ENCODE measurements at regions not wholly inside any gene's neighbourhood (a gene's known extent, or its start where the extent isn't known, plus 50 kb on each side); places are given as distances from the start of the nearest gene placed in this dataset.

- no peak overlapping the region for H3K27ac Mint-ChIP-seq
- TF ChIP-seq CTCF (IDR thresholded peaks at IDR 0.05) = no peak
- DNase-seq = no peak
- H3K9me3 Mint-ChIP-seq = peaks cover 8% of the 10 kb centered on the region
- no peak overlapping the region for H3K4me3 Mint-ChIP-seq
- no peaks in the 10 kb centered on the region for H3K36me3 Mint-ChIP-seq (ENCODE audit: low read depth)
- no peaks in the 10 kb centered on the region for H3K4me1 Mint-ChIP-seq (ENCODE audit: low read depth)
- peaks cover 2% of the 10 kb centered on the region; the same call in 1 of the 2 replicates for H3K27me3 Mint-ChIP-seq (ENCODE audit: insufficient read depth)
Measured at GRCh38 chrX:5586726-5587125, 641.9 kb downstream of the NLGN4X start.

- TF ChIP-seq CTCF (IDR thresholded peaks at IDR 0.05) = no peak
- H3K36me3 Mint-ChIP-seq (ENCODE audit: low read depth) = no peaks in the 10 kb centered on the region
- H3K4me1 Mint-ChIP-seq (ENCODE audit: low read depth) = no peaks in the 10 kb centered on the region
- no peaks in the 10 kb centered on the region for H3K27me3 Mint-ChIP-seq (ENCODE audit: insufficient read depth)
- no peak for DNase-seq
- no peak overlapping the region for H3K4me3 Mint-ChIP-seq
- no peak overlapping the region for H3K27ac Mint-ChIP-seq
- H3K9me3 Mint-ChIP-seq = no peaks in the 10 kb centered on the region
Measured at GRCh38 chrX:5575407-5575806, 653.3 kb downstream of the NLGN4X start.

GRCh38 chrX:5568934-5569333 is 659.7 kb downstream of the NLGN4X start:
- H3K36me3 Mint-ChIP-seq (ENCODE audit: low read depth) = no peaks in the 10 kb centered on the region
- TF ChIP-seq CTCF (IDR thresholded peaks at IDR 0.05) = no peak
- H3K4me1 Mint-ChIP-seq (ENCODE audit: low read depth) = no peaks in the 10 kb centered on the region
- H3K27ac Mint-ChIP-seq = no peak overlapping the region
- no peak overlapping the region for H3K4me3 Mint-ChIP-seq
- H3K27me3 Mint-ChIP-seq (ENCODE audit: insufficient read depth) = no peaks in the 10 kb centered on the region
- DNase-seq = no peak
- no peaks in the 10 kb centered on the region; the same call in 1 of the 2 replicates for H3K9me3 Mint-ChIP-seq

GRCh38 chrX:5559386-5559785 is 669.3 kb downstream of the NLGN4X start:
- Mint-ChIP-seq H3K36me3 (ENCODE audit: low read depth) (no peaks in the 10 kb centered on the region), H3K9me3 (peaks cover 23% of the 10 kb centered on the region), H3K4me1 (ENCODE audit: low read depth) (no peaks in the 10 kb centered on the region), H3K4me3 (no peak overlapping the region), H3K27ac (no peak overlapping the region), H3K27me3 (ENCODE audit: insufficient read depth) (no peaks in the 10 kb centered on the region)
- no peak for DNase-seq
- no peak for TF ChIP-seq CTCF (IDR thresholded peaks at IDR 0.05)

GRCh38 chrX:5549512-5549911 is 679.2 kb downstream of the NLGN4X start:
- Mint-ChIP-seq H3K36me3 (ENCODE audit: low read depth) (no peaks in the 10 kb centered on the region), H3K4me1 (ENCODE audit: low read depth) (no peaks in the 10 kb centered on the region), H3K27ac (no peak overlapping the region), H3K4me3 (no peak overlapping the region), H3K27me3 (ENCODE audit: insufficient read depth) (no peaks in the 10 kb centered on the region), H3K9me3 (peaks cover 15% of the 10 kb centered on the region)
- DNase-seq = no peak
- no peak for TF ChIP-seq CTCF (IDR thresholded peaks at IDR 0.05)

- TF ChIP-seq CTCF (IDR thresholded peaks at IDR 0.05) = no peak
- Mint-ChIP-seq H3K9me3 (peaks cover 20% of the 10 kb centered on the region), H3K27me3 (ENCODE audit: insufficient read depth) (no peaks in the 10 kb centered on the region), H3K27ac (no peak overlapping the region), H3K4me1 (ENCODE audit: low read depth) (no peaks in the 10 kb centered on the region), H3K36me3 (ENCODE audit: low read depth) (no peaks in the 10 kb centered on the region), H3K4me3 (no peak overlapping the region)
- DNase-seq = no peak
Measured at GRCh38 chrX:5537098-5537497, 691.6 kb downstream of the NLGN4X start.
